GM12865 (cell line): ENCODE measurements at regions not wholly inside any gene's neighbourhood (a gene's known extent, or its start where the extent isn't known, plus 50 kb on each side); places are given as distances from the start of the nearest gene placed in this dataset.

Experiments used
- DNase-seq: peaks from one replicate; pipeline ENCODE4 v3.0.0; 2010; ENCODE audit warnings: low read depth
- H3K4me3 ChIP-seq: 2 replicates; pipeline ENCODE4 v1.5.1; 2011; ENCODE audit warnings: mild to moderate bottlenecking, low read depth, low read length, control low read depth
- TF ChIP-seq, protein P1 (sequence below): IDR thresholded peaks from 2 replicates; pipeline ENCODE4 v1.5.1; 2011; ENCODE audit warnings: low read length, control low read depth, low read depth, inconsistent platforms; ENCODE audit not compliant: insufficient read depth; ENCODE audit errors: missing control alignments

DNA sequence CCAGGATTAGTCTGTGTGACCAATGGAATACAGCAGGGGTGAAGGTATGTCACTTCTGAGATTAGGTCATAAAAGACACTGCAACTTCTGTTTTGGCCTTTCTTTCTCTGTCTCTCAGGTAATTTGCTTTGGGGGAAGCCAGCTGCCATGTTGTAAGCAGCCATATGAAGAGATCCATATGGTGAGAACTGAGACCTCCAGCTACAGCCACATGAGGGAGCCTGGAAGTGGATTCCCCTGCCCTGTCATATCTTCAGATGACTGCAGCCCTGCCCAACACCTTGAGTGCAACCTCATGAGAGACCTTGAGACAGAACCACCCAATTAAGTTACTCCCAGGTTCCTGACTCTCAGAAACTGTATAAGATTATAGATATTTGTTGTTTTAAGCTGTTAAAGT is 70.1 kb upstream of the ESRRG start:
- no peak overlapping the region for H3K4me3 ChIP-seq
- TF ChIP-seq, protein P1, sequence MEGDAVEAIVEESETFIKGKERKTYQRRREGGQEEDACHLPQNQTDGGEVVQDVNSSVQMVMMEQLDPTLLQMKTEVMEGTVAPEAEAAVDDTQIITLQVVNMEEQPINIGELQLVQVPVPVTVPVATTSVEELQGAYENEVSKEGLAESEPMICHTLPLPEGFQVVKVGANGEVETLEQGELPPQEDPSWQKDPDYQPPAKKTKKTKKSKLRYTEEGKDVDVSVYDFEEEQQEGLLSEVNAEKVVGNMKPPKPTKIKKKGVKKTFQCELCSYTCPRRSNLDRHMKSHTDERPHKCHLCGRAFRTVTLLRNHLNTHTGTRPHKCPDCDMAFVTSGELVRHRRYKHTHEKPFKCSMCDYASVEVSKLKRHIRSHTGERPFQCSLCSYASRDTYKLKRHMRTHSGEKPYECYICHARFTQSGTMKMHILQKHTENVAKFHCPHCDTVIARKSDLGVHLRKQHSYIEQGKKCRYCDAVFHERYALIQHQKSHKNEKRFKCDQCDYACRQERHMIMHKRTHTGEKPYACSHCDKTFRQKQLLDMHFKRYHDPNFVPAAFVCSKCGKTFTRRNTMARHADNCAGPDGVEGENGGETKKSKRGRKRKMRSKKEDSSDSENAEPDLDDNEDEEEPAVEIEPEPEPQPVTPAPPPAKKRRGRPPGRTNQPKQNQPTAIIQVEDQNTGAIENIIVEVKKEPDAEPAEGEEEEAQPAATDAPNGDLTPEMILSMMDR: no peak
- peak; percentile 1 for DNase-seq

DNA sequence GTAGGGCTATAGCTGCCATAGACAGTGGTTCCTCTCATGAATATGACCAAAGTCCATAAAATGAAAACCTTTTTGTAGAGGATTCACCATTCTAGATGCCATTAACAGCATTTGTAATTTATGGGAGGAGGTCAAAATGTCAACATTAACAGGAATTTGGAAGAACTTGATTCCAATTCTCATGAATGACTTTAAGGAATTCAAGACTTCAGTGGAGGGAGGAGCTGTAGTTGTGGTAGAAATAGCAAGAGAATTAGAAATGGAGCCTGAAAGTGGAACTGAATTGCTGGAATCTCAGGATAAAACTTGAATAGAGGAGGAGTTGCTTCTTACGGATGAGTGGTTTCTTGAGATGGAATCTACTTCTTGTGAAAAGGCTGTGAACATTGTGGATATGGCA is 65.4 kb upstream of the ESRRG start:
- no peak overlapping the region for H3K4me3 ChIP-seq
- no peak for DNase-seq
- TF ChIP-seq, protein P1: no peak

DNA sequence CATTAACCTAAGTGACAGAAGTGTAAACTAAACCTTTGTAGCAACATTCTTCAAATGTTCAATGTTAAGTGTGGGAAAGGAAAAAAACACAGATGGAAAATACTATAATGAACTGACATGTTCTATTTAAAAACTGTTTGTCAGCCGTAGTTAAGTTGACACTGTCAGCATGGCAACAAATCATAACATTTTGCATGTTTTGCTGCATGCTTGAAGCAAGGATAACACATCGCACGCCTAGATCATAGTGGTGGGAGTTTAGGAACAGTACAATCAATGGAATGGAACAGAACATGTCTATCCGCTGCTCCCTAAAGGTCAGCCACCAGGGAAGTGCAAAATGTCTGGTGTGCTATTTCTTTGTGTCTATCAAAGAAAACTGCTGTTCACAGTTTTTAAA is 62.5 kb upstream of the ESRRG start:
- no peak for DNase-seq
- H3K4me3 ChIP-seq: no peak overlapping the region
- TF ChIP-seq, protein P1: no peak

DNA sequence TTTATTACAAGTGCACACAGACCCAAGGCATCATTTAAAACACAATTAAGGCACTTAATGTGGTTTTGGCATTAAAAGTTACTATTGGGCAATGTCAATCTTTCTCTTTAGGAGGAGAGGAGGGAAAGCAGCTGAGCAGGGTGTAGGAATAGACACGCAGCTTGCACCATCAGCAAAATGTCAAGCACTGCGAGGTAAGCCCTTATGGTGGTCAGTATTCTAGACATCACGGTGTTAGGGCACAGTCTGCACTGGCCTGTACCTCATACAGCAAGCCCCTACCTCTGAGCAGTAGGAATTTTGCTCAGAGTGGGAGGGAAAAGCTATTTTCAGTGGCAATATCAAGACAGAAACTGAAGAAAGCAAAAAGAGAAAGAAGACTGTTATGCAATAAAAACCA is 62.0 kb upstream of the ESRRG start:
- no peak overlapping the region for H3K4me3 ChIP-seq

DNA sequence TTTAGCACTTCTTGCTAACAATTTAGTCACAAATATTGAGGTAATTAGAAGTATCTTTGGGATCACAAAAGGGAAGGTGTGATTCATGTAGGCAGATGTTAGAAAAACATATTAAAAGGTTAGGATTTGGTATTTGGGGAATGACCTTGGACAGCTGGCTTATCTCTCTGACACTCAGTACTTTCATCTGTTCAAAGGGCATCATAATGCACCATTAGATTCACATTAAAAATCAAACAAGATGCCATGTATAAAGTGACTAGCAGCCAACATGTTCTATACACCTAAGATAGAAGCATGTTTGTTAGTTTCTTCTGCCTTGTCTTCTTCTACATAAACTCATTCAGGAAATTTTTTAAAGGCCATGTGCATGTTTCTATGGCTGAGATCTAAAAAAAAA is 56.5 kb upstream of the ESRRG start:
- TF ChIP-seq, protein P1: no peak
- DNase-seq: no peak
- H3K4me3 ChIP-seq: no peak overlapping the region

More for the DNA sequence above, 62.0 kb upstream of the ESRRG start:
- TF ChIP-seq, protein P1: no peak
- no peak for DNase-seq

DNA sequence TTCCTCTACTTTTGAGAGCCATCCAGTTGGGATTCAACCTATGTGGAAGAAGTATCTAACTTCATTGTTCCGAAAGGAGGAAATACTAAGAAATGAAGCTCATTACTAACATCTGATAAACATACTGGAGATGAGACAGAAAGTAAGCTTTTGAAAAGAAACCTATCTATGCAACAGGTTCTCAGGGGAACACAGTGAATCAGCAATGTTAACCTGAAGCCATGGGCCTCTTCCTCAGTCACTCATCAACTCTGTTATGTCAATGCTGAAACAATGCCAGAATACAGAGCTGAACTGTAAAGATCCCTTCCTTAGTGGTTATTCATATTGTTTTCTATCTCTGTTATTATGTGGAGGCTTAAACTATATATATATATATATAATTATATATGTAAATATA is 55.5 kb upstream of the ESRRG start:
- H3K4me3 ChIP-seq: no peak overlapping the region
- DNase-seq: no peak
- TF ChIP-seq, protein P1: no peak

DNA sequence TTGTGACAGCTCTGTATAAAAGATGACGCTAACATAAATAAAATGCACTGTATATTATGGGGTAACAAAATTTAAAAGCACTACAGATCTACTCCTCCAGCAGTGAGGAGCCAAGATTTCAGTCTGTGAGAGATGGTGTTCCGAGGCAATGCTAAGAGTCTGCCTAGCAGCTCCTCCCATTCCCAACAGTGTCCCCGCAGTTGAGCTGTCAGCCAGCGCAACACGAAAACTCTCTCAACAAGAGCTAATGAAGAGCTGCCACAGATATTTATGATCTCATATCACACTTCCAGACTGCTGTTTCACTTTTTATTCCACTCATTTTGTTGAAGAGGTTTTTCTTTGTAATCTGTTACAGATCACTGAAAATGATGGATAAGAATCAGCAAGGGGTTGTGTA is 53.9 kb upstream of the ESRRG start:
- H3K4me3 ChIP-seq: no peak overlapping the region
- TF ChIP-seq, protein P1: no peak
- no peak for DNase-seq
